GM12874 (cell line): ENCODE measurements at regions not wholly inside any gene's neighbourhood (a gene's known extent, or its start where the extent isn't known, plus 50 kb on each side); places are given as distances from the start of the nearest gene placed in this dataset.

Experiments used
- TF ChIP-seq, protein P1 (sequence below): IDR thresholded peaks from 2 replicates; pipeline ENCODE4 v1.5.1; 2011; ENCODE audit warnings: low read depth, mild to moderate bottlenecking, control low read depth, low read length, moderate library complexity; ENCODE audit not compliant: insufficient read depth

- TF ChIP-seq, protein P1, sequence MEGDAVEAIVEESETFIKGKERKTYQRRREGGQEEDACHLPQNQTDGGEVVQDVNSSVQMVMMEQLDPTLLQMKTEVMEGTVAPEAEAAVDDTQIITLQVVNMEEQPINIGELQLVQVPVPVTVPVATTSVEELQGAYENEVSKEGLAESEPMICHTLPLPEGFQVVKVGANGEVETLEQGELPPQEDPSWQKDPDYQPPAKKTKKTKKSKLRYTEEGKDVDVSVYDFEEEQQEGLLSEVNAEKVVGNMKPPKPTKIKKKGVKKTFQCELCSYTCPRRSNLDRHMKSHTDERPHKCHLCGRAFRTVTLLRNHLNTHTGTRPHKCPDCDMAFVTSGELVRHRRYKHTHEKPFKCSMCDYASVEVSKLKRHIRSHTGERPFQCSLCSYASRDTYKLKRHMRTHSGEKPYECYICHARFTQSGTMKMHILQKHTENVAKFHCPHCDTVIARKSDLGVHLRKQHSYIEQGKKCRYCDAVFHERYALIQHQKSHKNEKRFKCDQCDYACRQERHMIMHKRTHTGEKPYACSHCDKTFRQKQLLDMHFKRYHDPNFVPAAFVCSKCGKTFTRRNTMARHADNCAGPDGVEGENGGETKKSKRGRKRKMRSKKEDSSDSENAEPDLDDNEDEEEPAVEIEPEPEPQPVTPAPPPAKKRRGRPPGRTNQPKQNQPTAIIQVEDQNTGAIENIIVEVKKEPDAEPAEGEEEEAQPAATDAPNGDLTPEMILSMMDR, result no peak
These were observed 52.2 kb upstream of the ABCA1 start for GRCh38 chr9:104980039-104980654.

DNA sequence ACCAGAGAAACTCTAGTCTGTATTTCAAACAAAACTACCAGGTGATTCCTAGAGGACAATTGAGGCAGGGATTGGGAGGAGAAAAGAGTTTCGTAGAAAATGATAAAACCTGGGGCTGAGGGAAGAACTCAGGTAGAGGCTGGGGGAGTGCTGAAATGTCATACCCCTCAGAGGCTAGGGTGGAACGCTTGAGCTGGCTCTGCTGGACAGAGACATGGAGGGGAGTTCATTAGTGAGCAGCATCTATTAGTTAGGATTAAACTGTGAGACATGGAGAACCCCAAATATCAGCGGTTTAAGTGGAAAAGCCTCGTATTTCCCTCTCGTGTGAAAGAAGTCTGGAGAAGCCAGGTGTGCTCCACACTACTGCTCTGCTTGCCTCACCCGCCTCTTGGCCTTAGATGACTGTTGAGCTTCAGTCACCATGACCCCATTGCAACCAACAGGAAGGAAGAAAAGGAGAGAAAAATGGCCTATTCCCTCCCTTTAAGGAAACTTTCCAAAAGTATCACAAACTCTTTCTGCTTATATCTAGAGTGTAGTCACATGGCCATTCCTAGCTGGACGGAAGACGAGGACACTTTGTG, 53.7 kb upstream of the ABCA1 start:
- TF ChIP-seq, protein P1, result no peak

- TF ChIP-seq, protein P1, result no peak
These were observed 54.6 kb upstream of the ABCA1 start for GRCh38 chr9:104982543-104982942.

DNA sequence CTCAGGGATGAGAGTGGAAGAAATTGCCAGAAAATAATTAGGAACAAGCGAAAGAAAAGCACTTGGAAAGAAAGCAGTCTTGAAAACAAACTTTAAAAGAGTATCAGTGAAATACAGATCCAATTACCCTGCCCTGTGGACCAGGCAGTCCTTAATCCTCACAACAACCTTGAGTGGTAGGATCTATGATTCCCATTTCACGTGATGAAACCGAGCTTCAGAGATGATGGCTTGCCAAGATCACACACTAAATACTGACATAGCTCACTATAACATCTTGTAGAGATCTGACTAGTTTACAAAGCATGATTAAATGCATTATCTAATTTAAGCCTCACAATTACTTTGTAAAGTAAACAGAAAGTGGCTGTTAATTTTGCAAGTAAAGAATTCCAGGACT, 55.5 kb upstream of the ABCA1 start:
- TF ChIP-seq, protein P1, result no peak

GRCh38 chr9:104984121-104984520, 56.2 kb upstream of the ABCA1 start:
- TF ChIP-seq, protein P1, result no peak

DNA sequence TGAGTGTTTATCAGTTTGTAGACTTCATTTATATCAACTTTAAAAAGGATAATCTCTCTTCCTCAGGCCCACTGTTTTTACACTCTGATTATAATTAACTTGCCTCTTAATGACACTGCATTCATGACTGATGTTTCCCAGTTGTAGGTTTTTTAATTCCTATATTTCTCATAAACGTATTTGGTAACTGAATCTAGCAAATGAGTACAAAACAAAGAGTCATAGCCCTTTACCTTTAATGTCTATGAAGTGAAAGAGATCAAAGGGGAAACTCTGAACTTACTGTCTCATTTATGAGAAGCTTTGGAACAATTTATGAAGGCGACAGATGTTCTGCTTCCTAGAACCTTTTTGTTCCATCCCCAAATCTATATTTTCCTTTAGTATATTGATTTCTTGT, 56.6 kb upstream of the ABCA1 start:
- TF ChIP-seq, protein P1, result no peak

- TF ChIP-seq, protein P1, result no peak
These were observed 57.0 kb upstream of the ABCA1 start for GRCh38 chr9:104984948-104985347.

GRCh38 chr9:104986096-104986495, 58.1 kb upstream of the ABCA1 start:
- TF ChIP-seq, protein P1, result no peak
